DMS114 treated with DMSO at 0.1 percent for 48 hours (cell line): ENCODE measurements at regions not wholly inside any gene's neighbourhood (a gene's known extent, or its start where the extent isn't known, plus 50 kb on each side); places are given as distances from the start of the nearest gene placed in this dataset.

Source experiments
- DNase-seq: peaks from one replicate; lab custom pipeline; 2025; ENCODE audit not compliant: unreplicated experiment; lab: John Stamatoyannopoulos, UW

DNA sequence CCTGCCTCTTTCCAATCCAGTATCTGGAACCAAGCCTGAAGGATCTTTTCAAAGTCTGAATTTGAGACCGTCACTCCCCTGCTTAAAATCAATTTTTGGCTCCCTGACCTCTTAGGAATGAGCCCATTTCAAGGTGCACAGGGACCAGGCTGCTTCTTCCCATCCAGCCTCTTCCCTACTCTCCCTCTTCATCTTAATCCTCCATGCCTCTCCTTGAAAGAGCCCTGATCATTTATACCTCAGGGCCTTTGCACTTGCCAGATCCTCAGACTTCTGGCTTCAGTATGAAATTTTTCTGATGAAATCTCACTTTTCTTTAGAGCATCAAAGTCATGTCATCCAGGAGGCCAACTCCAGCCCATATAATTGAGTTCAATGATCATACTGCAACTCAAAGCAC is 399.5 kb upstream of the CELF2 start:
- DNase-seq, result no peak

DNA sequence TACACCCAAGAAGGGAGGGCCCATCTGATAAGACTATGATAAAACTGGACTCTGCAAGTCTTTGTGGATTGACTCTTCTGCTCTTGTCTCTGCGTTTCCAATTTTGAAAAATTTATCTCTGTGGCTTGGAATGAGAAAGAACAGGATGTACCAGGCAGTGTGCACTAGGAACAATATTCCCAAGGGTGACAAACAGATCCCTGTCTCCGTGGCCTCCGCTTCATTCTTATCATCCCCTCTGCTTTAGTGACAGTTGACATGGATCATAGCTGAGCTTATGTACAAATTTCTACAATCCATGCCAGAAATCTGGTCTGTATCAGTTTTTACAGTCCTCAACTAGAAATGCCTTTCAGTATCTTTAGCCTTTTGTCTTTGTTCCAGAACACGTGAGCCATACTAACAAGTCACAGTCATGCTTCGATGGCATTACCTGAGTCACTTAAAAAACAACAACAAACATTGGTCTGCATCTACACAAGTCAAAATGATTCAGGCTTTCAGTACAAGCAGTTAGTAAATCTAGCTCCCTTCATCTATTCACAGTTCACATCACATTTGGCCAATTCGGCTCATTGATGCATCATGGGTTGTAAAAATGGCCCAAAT is 393.6 kb upstream of the CELF2 start:
- no peak for DNase-seq

GRCh38 chr10:10624567-10624962 is 393.1 kb upstream of the CELF2 start:
- no peak for DNase-seq

DNA sequence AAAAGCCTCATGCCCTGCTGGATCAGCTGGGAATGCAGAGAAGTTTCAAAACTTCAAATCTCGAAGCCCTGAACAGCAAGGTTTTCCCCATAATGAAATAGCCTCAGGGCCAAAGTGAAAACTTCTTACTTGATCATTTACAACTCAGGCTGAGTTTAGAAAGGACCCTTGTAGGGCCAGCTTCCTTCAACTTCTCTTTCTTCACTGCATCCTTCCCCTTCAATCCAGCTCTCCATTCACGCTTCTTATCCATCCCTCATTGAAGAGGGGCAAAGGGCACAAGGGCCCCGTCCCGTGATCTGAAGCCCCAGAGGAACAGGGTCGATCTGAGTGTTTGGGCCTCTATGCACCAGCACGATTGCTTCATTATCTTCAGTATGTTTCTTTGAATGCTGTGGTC is 392.2 kb upstream of the CELF2 start:
- no peak for DNase-seq

DNA sequence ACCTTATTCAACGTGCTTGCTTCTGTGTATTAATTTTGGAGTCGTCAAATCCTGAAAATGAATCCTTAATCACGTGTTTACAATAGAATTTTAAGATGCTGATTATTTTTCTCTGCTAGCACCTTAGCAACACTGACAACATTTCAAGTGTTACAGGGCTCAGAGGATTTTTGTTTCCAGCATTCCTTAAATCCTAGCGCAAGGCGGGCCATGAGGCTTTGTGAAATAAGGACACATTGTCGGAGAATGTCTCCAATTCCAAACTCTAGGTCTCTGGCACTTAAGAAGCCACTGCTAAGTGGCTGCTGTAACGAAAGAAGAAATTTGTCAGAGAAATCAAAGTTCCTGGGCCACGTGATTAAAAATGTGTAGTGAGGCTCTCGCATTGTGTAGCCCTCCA is 390.9 kb upstream of the CELF2 start:
- no peak for DNase-seq

GRCh38 chr10:10627414-10627813 is 390.3 kb upstream of the CELF2 start:
- no peak for DNase-seq

- no peak for DNase-seq
Observed at GRCh38 chr10:10629512-10629911, 388.2 kb upstream of the CELF2 start.

- no peak for DNase-seq
Observed at GRCh38 chr10:10630281-10630680, 387.4 kb upstream of the CELF2 start.

GRCh38 chr10:10630782-10631181 is 386.9 kb upstream of the CELF2 start:
- DNase-seq, result no peak

- no peak for DNase-seq
Observed at GRCh38 chr10:10642189-10642588, 375.5 kb upstream of the CELF2 start.

DNA sequence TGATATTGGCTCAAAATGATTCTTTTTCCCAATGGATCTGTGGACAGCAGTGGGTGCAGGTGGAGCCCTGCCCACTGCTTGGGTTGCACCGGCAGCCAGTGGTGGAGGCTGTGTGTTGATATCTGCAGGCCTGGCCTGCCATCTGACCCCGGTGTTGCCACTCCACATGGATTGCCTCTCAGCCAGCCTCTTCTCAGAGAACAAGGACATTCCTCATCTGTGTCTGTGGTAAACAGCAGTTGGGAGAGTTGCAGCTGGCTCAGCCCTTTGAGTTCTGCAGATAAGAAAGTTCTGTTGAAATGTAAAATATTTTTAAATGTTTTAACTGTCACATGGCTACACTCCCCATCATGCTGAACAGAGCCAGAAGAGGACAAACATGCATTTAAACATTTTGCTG is 374.9 kb upstream of the CELF2 start:
- no peak for DNase-seq

DNA sequence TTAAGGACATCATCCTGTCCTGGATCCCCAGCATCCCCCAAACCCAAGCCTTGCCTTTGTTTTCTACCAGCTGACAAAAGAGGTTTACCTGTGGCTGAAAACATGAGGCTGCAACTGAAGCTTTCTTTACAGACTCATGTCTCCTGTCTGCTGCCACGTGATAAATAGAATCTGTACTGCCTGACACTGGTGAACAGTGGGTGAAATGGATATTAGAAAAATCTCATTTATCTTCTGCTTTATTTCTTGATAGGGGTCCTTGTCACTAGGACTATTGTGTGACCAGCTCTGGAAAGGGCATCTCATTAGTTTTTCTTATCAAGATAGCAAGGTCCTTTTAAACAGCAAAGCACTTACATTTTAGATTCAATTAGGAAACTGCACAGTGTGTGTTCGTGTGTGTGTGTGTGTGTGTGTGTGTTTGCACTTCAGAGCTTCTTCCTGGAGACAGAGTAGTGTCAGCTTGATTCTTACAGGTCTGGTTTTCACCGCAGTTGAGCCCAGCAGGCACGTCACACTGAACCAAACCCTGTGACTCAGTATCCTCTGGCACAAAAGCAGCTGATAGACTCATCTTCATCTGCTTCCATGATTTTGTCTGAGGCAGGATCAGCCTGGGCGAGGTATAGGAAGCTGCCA is 373.5 kb upstream of the CELF2 start:
- DNase-seq, result no peak

- no peak for DNase-seq
Observed at GRCh38 chr10:10644676-10645385, 372.8 kb upstream of the CELF2 start.

DNA sequence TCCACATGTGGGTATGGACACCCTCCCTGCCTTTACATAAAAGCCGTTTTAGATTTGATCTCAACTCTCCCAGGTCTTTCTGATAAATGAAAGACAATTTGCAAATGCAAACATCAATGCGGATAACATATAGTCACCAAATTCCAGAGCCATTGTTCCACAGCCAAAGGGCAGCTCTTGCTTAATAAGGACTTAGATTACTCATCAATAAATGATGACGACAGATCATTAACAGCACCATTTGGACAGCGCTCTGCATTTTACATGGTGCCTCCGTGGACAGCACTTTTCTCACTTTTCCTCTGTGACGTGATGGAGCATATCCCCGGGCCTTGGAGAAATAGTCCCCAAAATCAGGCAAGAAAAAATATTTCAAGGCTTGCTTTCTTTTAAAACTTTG is 370.3 kb upstream of the CELF2 start:
- DNase-seq, result no peak

- no peak for DNase-seq
Observed at GRCh38 chr10:10657139-10657760, 360.4 kb upstream of the CELF2 start.

DNA sequence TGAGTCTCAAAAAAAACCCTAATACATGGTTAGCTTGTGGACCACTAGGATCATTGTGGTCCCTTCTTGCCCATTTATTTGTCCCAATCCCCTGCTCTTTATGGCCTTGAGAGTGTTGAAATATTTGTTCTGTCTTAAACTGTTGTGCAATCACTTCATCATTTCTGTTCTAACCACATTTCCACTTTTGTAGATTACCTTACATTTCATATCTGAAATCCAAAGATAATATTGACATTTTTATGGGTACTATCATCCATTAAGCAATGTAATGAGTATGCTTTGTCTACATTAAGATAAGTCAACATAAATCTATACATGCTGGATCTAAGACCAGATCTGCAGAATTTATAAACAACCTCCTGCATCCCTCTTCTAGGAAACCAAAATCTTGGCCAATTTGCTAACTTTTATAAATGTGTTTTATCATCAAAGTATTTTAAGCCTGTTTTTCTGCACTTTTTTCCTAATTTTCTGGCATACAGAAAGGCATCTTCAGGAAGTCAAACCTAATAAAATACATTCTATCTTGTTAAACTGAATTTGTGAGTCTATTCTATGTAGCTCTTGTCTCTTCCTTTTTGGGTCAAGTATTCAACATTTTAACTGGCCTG is 359.4 kb upstream of the CELF2 start:
- no peak for DNase-seq

DNA sequence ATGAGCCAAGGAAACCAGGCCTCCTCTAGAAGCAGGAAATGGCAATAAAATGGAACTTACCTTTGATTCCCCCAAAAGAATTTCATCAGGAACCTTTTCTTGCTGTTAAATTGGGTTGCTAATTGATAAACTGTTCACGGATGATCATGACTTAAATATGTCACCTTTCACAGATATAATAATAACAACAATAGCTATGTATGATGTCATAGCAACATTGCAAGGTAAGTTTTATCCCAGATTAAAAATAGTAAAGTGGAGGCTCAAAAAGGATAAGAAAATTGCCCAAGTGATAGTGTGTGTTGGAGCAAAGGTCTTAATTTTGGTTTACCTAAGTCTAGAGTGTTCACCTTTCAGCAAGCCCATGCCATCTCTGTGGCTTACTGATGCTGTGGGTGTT is 357.6 kb upstream of the CELF2 start:
- DNase-seq, result no peak

DNA sequence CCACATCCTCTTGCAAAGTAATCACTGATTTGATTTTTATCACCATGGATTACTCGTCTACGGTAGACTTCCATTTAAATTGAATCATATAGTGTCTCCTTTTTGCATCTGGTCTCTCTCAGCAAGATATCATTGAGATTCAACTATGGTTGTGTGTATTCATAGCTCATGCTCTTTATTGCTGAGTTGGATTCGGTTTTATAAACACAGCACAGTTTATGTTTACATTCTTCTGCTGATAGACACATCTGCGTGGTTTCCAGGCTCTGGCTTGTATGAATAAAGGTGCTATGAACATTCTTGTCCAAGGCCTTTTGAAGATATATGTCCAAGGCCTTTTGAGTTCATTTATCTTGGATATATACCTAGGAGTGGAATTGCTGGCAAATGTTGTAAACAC is 356.5 kb upstream of the CELF2 start:
- DNase-seq, result no peak

- DNase-seq, result no peak
Observed at GRCh38 chr10:10662716-10663408, 354.8 kb upstream of the CELF2 start.

- DNase-seq, result no peak
Observed at GRCh38 chr10:10663622-10664021, 354.1 kb upstream of the CELF2 start.

DNA sequence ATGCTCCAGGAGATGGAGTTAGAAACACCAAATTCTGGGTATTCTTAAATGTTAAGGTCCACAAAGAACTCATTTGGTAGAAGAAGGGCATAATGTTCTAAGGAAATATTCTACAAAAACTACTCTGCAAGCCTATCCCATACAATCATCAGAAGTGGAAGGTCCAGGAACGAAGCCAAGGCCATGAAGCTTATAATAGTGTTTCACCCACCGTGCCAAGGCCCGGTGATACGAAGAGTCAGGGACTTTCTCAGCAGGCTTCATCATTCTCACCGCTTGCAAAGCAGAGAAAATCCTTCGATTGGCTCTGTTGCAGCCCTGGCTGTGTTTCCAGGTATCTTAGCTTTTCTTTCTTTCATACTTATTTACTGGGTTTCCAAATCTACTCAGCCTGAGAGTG is 351.9 kb upstream of the CELF2 start:
- DNase-seq, result no peak
